ENCODE measurements at regions not wholly inside any gene's neighbourhood (a gene's known extent, or its start where the extent isn't known, plus 50 kb on each side); places are given as distances from the start of the nearest gene placed in this dataset.

DNA sequence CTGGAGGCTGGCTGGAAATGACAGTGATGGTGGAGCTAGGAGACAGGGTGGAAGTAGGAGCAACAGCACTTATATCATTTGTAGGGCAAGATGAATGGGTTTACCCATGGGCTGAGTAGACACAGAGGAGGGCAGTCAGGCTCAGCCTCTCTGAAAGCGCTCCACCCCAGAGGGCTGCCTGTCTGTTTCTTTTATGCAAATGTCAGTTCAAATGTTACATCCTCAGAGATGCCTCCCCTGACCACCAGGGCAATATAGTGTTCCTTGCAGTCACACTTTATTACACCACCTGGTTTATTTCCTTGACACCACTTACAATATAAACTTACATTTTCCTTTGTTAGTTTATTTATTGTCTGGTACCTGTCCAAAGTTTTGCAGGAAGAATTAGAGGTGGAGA lies 159.5 kb upstream of the IL12B start:
- no peaks in the 10 kb centered on the region for H3K27me3 ChIP-seq
- DNase-seq: no peak
- H3K36me3 ChIP-seq: no peaks in the 10 kb centered on the region
- TF ChIP-seq POLR2A (IDR thresholded peaks at IDR 0.05): no peak
- TF ChIP-seq, protein P1, sequence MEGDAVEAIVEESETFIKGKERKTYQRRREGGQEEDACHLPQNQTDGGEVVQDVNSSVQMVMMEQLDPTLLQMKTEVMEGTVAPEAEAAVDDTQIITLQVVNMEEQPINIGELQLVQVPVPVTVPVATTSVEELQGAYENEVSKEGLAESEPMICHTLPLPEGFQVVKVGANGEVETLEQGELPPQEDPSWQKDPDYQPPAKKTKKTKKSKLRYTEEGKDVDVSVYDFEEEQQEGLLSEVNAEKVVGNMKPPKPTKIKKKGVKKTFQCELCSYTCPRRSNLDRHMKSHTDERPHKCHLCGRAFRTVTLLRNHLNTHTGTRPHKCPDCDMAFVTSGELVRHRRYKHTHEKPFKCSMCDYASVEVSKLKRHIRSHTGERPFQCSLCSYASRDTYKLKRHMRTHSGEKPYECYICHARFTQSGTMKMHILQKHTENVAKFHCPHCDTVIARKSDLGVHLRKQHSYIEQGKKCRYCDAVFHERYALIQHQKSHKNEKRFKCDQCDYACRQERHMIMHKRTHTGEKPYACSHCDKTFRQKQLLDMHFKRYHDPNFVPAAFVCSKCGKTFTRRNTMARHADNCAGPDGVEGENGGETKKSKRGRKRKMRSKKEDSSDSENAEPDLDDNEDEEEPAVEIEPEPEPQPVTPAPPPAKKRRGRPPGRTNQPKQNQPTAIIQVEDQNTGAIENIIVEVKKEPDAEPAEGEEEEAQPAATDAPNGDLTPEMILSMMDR (IDR thresholded peaks at IDR 0.05): no peak
- H3K9me3 ChIP-seq: no peaks in the 10 kb centered on the region
- no peak overlapping the region for H3K27ac ChIP-seq
- no peaks in the 10 kb centered on the region for H3K4me1 ChIP-seq
- intact Hi-C loops (cut with DNase I; ENCODE audit: low total_unique reads): no loop called here
- no peak overlapping the region for H3K4me3 ChIP-seq

DNA sequence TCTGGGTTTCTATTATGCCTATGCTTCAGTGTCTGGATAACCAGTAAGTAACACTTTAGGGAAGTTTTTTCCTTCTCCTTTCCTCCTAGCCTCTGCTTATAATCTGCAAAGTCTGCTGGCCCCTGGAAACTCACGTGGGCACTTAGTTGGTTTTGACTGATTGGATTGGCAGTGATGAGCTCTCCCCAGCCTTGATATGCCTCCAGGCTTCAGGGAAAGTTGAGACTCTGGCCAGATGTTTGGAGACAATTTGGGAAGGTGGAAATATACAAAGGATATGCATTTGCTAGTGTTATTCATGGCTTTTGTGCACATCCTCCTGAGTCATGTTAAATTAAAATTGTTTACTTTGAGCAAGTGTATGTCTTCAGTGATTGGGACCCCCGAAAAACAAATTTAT lies 160.2 kb upstream of the IL12B start:
- Histone ChIP-seq H3K27me3 (no peaks in the 10 kb centered on the region), H3K4me3 (no peak overlapping the region), H3K36me3 (no peaks in the 10 kb centered on the region), H3K27ac (no peak overlapping the region), H3K4me1 (no peaks in the 10 kb centered on the region), H3K9me3 (no peaks in the 10 kb centered on the region)
- no peak for TF ChIP-seq POLR2A (IDR thresholded peaks at IDR 0.05)
- TF ChIP-seq, protein P1 (IDR thresholded peaks at IDR 0.05): no peak
- intact Hi-C loops (cut with DNase I; ENCODE audit: low total_unique reads): no loop called here
- no peak for DNase-seq

DNA sequence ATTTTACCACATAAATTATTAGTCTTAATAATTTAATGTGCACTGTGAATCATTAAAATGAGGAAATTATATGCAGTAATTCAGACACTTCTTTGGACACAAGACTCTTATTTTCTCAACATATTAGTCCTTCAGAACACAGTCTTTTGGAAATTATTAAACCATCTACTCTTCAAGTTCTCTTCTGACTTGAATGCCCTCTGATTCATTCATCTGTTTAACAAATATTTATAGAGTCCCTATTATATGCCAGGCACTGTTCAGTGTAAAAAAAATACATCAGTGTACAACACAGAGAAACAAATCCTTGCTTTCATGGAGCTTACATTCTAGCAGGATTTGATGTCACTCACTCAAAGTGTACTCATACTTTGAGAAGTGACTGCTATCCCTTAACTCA lies 163.4 kb upstream of the IL12B start:
- intact Hi-C loops (cut with DNase I; ENCODE audit: low total_unique reads): no loop called here
- H3K4me1 ChIP-seq: no peaks in the 10 kb centered on the region
- no peaks in the 10 kb centered on the region for H3K27me3 ChIP-seq
- H3K4me3 ChIP-seq: no peak overlapping the region
- H3K9me3 ChIP-seq: no peaks in the 10 kb centered on the region
- no peaks in the 10 kb centered on the region for H3K36me3 ChIP-seq
- no peak for DNase-seq
- no peak overlapping the region for H3K27ac ChIP-seq
- TF ChIP-seq, protein P1 (IDR thresholded peaks at IDR 0.05): no peak
- no peak for TF ChIP-seq POLR2A (IDR thresholded peaks at IDR 0.05)

DNA sequence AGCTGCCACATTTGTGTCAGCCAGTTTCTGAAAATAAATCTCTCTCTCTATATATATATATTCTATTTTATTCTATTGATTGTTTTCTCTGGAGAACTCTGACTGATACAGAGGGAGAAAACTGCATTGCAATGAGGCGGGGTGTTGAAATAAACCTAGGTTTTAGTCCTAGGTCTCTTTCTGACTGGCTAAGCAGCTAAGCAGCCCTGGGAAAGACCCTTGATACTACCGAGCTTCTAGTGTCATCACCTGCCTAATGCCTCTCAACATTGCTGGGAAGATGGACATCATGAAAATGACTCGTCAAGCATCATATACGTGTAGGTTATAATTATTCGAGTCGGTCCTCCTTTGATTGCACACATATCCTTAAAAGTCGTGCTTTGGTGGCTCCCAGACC lies 166.5 kb upstream of the IL12B start:
- Histone ChIP-seq H3K27ac (no peak overlapping the region), H3K4me1 (no peaks in the 10 kb centered on the region), H3K27me3 (no peaks in the 10 kb centered on the region), H3K9me3 (no peaks in the 10 kb centered on the region), H3K36me3 (no peaks in the 10 kb centered on the region), H3K4me3 (no peak overlapping the region)
- DNase-seq: no peak
- no peak for TF ChIP-seq POLR2A (IDR thresholded peaks at IDR 0.05)
- TF ChIP-seq, protein P1 (IDR thresholded peaks at IDR 0.05): no peak
- intact Hi-C loops (cut with DNase I; ENCODE audit: low total_unique reads): no loop called here

DNA sequence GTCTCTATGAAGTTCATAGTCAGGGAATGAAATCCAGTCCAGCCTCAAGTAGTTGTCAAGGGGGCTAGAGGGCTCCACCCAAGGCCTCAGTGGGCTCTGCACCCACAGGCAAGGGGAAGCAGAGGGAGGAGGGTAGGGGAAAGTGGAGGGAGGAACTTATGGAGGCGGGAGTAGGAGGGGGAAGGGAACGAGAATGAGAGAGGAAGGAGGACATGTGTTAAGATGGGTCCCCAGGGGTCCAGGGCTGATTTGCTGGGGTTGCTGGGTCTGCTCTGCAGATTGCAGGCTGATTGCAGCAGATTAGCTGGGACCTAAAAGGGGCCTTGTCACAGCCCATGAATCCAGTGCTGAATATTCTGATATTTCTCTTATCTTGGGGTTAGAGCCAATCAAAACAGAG lies 166.9 kb upstream of the IL12B start:
- DNase-seq: no peak
- Histone ChIP-seq H3K4me1 (no peaks in the 10 kb centered on the region), H3K4me3 (no peak overlapping the region), H3K27ac (no peak overlapping the region), H3K36me3 (no peaks in the 10 kb centered on the region), H3K9me3 (no peaks in the 10 kb centered on the region), H3K27me3 (no peaks in the 10 kb centered on the region)
- TF ChIP-seq, protein P1 (IDR thresholded peaks at IDR 0.05): no peak
- TF ChIP-seq POLR2A (IDR thresholded peaks at IDR 0.05): no peak
- intact Hi-C loops (cut with DNase I; ENCODE audit: low total_unique reads): no loop called here

All from uterus (tissue), 3 donors.